Ovary (tissue), 7 donors: ENCODE measurements at regions not wholly inside any gene's neighbourhood (a gene's known extent, or its start where the extent isn't known, plus 50 kb on each side); places are given as distances from the start of the nearest gene placed in this dataset.

Experiments used
- DNase-seq, 5 donors: peaks; one replicate each; pipeline ENCODE4 v3.0.0-alpha.2; 2019 to 2020
- H3K27ac ChIP-seq, 2 donors: fragments of 200-600 bp; one replicate each; pipeline versions ENCODE4 v1.5.1 to v1.8.0; 2019 to 2022
- H3K27me3 ChIP-seq: fragments of 200-600 bp; one replicate; pipeline ENCODE4 v1.8.0; 2022
- H3K36me3 ChIP-seq: fragments of 200-600 bp; sonication (generic); one replicate; pipeline ENCODE4 v1.5.1; 2019
- H3K4me1 ChIP-seq: one replicate; pipeline ENCODE4 v1.8.1; 2013; ENCODE audit warnings: mild to moderate bottlenecking, moderate library complexity; ENCODE audit not compliant: insufficient read depth
- H3K4me3 ChIP-seq: fragments of 200-600 bp; sonication (generic); one replicate; pipeline ENCODE4 v1.5.1; 2017
- H3K9me3 ChIP-seq, 2 donors: fragments of 200-600 bp in 1 of 2; sonication (generic) in 1 of 2; one replicate each; pipeline versions ENCODE4 v1.5.1 to v1.8.1; 2013 to 2019; ENCODE audit warnings: mild to moderate bottlenecking in 1 of 2, moderate library complexity in 1 of 2
- CTCF ChIP-seq, 3 donors: fragments of 450-650 bp in 2 of 3; fragments of 200-600 bp in 1 of 3; IDR thresholded peaks; one replicate each; pipeline versions ENCODE4 v1.5.1 to v1.8.0; 2016 to 2022; ENCODE audit warnings: antibody characterized with exemption in 3 of 3, mild to moderate bottlenecking in 1 of 3
- EP300 ChIP-seq: sonication (generic); formaldehyde crosslinking; IDR thresholded peaks from one replicate; pipeline ENCODE4 v1.6.1; 2017; ENCODE audit warnings: antibody characterized with exemption
- POLR2A ChIP-seq: fragments of 450-650 bp; IDR thresholded peaks from one replicate; pipeline ENCODE4 v1.6.1; 2017; ENCODE audit warnings: antibody characterized with exemption, mild to moderate bottlenecking, moderate library complexity
- WGBS, 3 donors: extraction: QIAGEN DNeasy Blood & Tissue Kit in 1 of 3; methylation state at CpG; one replicate each; pipeline versions ENCODE4 v1.1.5 to v1.1.7; 2013 to 2017; 5-methylcytosine and 5-hydroxymethylcytosine counted together
- intact Hi-C, 4 donors: fragments of 100-400 bp; cut with DNase I; formaldehyde crosslinking; loops; one replicate each; pipeline versions ENCODE4 v1.11.0 to v1.15.1; 2022 to 2023
- donor health status: DM: no; HTN: no; CAD: no; lungs with moderate emphysema.
- donor health status: DM: no; HTN: no; CAD: no.
- donor health status: Bipolar disorder and iron deficiency.
- donor health status: DM: no; HTN: no; CAD: no.
- donor health status: DM: yes; HTN: yes; CAD: no.

- H3K27ac ChIP-seq, result no peak overlapping the region
- H3K9me3 ChIP-seq, result no peaks in the 10 kb centered on the region
- DNase-seq, result no peak
- no peak for TF ChIP-seq EP300
- no peak for TF ChIP-seq POLR2A
- no peak for TF ChIP-seq CTCF (IDR thresholded peaks at IDR 0.05)
- WGBS, 3 donors, result 83 to 91% (median 86%) methylated on average over 1 of the region's 1 CpG
- no peaks in the 10 kb centered on the region for H3K27me3 ChIP-seq
- no peaks in the 10 kb centered on the region for H3K36me3 ChIP-seq
- intact Hi-C loops, result loop anchor here in 1 of 4 donors (5.0 kb wide), 1 partner anchor 408 kb away; no protein-coding TSS in a partner anchor
- no peak overlapping the region for H3K4me3 ChIP-seq
- no peaks in the 10 kb centered on the region for H3K4me1 ChIP-seq
These were observed 142.8 kb upstream of the KCNJ3 start for GRCh38 chr2:154555710-154556109.

- DNase-seq, result no peak
These were observed 142.3 kb upstream of the KCNJ3 start for GRCh38 chr2:154556146-154556545.

GRCh38 chr2:154556607-154557006 is 141.9 kb upstream of the KCNJ3 start:
- Histone ChIP-seq H3K4me3 (no peak overlapping the region), H3K4me1 (no peaks in the 10 kb centered on the region), H3K27me3 (no peaks in the 10 kb centered on the region), H3K27ac (no peak overlapping the region), H3K36me3 (no peaks in the 10 kb centered on the region), H3K9me3 (no peaks in the 10 kb centered on the region)
- TF ChIP-seq CTCF (IDR thresholded peaks at IDR 0.05) (no peak), EP300 (no peak), POLR2A (no peak)
- WGBS, 3 donors, result 46 to 66% (median 49%) methylated on average over 1 of the region's 1 CpG
- intact Hi-C loops, result loop anchor here in 1 of 4 donors (5.0 kb wide), 1 partner anchor 409 kb away; no protein-coding TSS in a partner anchor
- DNase-seq, result no peak

More at GRCh38 chr2:154556146-154556545, 142.3 kb upstream of the KCNJ3 start:
- 74 to 84% (median 80%) methylated on average over 2 of the region's 2 CpGs for WGBS, 3 donors
- no peaks in the 10 kb centered on the region for H3K36me3 ChIP-seq
- no peak overlapping the region for H3K4me3 ChIP-seq
- TF ChIP-seq CTCF (IDR thresholded peaks at IDR 0.05) (no peak), EP300 (no peak), POLR2A (no peak)
- no peaks in the 10 kb centered on the region for H3K4me1 ChIP-seq
- no peaks in the 10 kb centered on the region for H3K9me3 ChIP-seq
- no peak overlapping the region for H3K27ac ChIP-seq
- intact Hi-C loops, result loop anchor here in 1 of 4 donors (5.0 kb wide), 1 partner anchor 409 kb away; no protein-coding TSS in a partner anchor
- no peaks in the 10 kb centered on the region for H3K27me3 ChIP-seq

GRCh38 chr2:154557906-154558305 is 140.6 kb upstream of the KCNJ3 start:
- Histone ChIP-seq H3K27me3 (no peaks in the 10 kb centered on the region), H3K4me3 (no peak overlapping the region), H3K9me3 (no peaks in the 10 kb centered on the region), H3K27ac (no peak overlapping the region), H3K36me3 (no peaks in the 10 kb centered on the region), H3K4me1 (no peaks in the 10 kb centered on the region)
- DNase-seq, result no peak
- TF ChIP-seq EP300 (no peak), POLR2A (no peak), CTCF (IDR thresholded peaks at IDR 0.05) (no peak)
- intact Hi-C loops, result loop anchor here in 1 of 4 donors (5.0 kb wide), 1 partner anchor 411 kb away; no protein-coding TSS in a partner anchor
- WGBS, 3 donors, result 64 to 69% (median 66%) methylated on average over 2 of the region's 2 CpGs
